Astrocyte (in vitro differentiated cells and primary cell): ENCODE measurements at regions not wholly inside any gene's neighbourhood (a gene's known extent, or its start where the extent isn't known, plus 50 kb on each side); places are given as distances from the start of the nearest gene placed in this dataset.

Source experiments
- CTCF ChIP-seq: IDR thresholded peaks from 2 replicates; pipeline ENCODE4 v1.5.1; 2011; ENCODE audit warnings: low read depth, mild to moderate bottlenecking, inconsistent platforms, low read length, moderate library complexity; ENCODE audit not compliant: insufficient read depth
- EZH2 ChIP-seq: IDR thresholded peaks from 2 replicates; pipeline ENCODE4 v1.6.1; 2012; ENCODE audit warnings: mild to moderate bottlenecking, low read length, inconsistent platforms; ENCODE audit not compliant: insufficient read depth

DNA sequence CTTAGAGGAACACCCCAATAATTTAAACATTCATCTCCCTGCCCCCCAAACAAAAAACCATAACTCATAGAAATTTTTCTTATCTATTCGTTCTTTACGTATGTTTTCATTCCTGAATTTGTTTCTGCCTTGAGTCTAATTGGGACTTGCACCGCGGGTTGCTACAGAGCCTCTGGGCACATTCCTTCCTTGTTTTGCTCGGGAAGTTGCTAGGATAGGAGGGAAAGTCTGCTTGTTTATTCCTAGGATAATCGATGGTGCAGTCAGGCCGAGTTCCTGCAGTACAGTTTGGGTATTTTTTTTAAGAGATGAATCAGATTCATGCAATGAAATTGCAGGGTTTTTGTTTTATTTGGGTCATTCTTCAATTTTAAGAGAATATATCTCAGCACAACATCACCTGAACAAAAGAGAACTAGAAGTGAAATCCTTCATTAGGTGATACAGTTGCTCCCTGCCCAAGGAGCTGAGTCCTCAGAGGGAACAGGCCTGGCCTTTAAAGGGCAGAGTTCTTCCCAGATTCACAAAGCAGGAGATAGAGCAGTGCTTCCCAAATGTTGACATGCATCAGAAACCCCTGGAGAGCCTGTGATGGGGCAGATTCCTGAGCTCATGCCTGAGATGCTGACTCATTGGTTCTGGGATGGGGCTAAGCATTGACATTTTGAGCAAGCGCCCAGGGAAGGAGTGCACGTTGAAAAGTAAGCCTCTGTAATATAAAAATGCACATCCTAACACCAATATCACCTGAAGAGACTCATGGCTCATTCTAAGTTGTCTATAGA, 114.9 kb upstream of the FAM9B start:
- no peak for TF ChIP-seq CTCF
- TF ChIP-seq EZH2, result no peak
